ENCODE measurements at regions not wholly inside any gene's neighbourhood (a gene's known extent, or its start where the extent isn't known, plus 50 kb on each side); places are given as distances from the start of the nearest gene placed in this dataset.

GRCh38 chr10:108303149-108303548, 1138.6 kb upstream of the SORCS1 start:
- no peak overlapping the region for H3K27ac ChIP-seq
- TF ChIP-seq CTCF (conservative IDR thresholded peaks at IDR 0.05): no peak

- H3K27ac ChIP-seq: no peak overlapping the region
- TF ChIP-seq CTCF (conservative IDR thresholded peaks at IDR 0.05): no peak
These were observed 1136.5 kb upstream of the SORCS1 start for GRCh38 chr10:108301002-108301401.

GRCh38 chr10:108290823-108291222, 1126.3 kb upstream of the SORCS1 start:
- no peak overlapping the region for H3K27ac ChIP-seq
- no peak for TF ChIP-seq CTCF (conservative IDR thresholded peaks at IDR 0.05)

GRCh38 chr10:108275895-108276685, 1111.6 kb upstream of the SORCS1 start:
- no peak for TF ChIP-seq CTCF (conservative IDR thresholded peaks at IDR 0.05)
- no peak overlapping the region for H3K27ac ChIP-seq

- no peak for TF ChIP-seq CTCF (conservative IDR thresholded peaks at IDR 0.05)
- H3K27ac ChIP-seq: no peak overlapping the region
These were observed 1095.9 kb upstream of the SORCS1 start for GRCh38 chr10:108260383-108260906.

GRCh38 chr10:108254089-108254488, 1089.6 kb upstream of the SORCS1 start:
- H3K27ac ChIP-seq: no peak overlapping the region
- no peak for TF ChIP-seq CTCF (conservative IDR thresholded peaks at IDR 0.05)

- no peak for TF ChIP-seq CTCF (conservative IDR thresholded peaks at IDR 0.05)
- no peak overlapping the region for H3K27ac ChIP-seq
These were observed 1088.3 kb upstream of the SORCS1 start for GRCh38 chr10:108252771-108253170.

All from VCaP (cell line).